ENCODE measurements at regions not wholly inside any gene's neighbourhood (a gene's known extent, or its start where the extent isn't known, plus 50 kb on each side); places are given as distances from the start of the nearest gene placed in this dataset.
"Not testable (repeated sequence)": the region's sequence is repeated elsewhere in the genome, so short reads cannot be mapped to it uniquely, and the experiment has no call there.

DNA sequence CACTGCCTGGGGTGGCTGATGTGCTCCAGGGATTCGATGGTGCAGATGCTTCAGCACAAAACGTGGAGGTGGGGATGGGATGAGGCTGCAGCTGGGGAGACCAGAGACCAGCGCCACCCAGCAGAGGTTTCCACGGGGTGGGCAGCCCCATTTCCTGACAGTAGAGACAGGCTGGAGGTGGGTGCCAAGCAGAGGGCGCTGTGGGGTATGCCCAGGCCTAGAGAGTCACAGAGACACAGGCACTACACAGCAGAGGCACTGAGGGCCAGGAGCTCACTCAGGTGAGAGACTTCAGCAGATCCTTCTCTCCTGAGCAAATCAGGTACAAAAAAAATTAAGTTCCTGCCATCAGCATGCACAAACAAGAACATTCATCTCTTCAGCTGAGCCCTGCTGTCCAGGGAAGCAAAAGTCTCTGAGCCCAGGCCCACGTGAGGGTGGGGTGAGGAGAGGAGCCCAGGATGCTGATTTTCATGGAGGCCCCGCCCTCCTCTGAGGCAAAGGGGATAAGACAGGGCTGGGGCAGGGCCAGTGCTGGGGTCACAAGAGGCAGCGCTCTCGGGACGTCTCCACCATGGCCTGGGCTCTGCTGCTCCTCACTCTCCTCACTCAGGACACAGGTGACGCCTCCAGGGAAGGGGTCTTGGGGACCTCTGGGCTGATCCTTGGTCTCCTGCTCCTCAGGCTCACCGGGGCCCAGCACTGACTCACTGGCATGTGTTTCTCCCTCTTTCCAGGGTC lies 53.1 kb downstream of the GGTLC2 start:
- no peak for DNase-seq (ENCODE audit: low spot score)

DNA sequence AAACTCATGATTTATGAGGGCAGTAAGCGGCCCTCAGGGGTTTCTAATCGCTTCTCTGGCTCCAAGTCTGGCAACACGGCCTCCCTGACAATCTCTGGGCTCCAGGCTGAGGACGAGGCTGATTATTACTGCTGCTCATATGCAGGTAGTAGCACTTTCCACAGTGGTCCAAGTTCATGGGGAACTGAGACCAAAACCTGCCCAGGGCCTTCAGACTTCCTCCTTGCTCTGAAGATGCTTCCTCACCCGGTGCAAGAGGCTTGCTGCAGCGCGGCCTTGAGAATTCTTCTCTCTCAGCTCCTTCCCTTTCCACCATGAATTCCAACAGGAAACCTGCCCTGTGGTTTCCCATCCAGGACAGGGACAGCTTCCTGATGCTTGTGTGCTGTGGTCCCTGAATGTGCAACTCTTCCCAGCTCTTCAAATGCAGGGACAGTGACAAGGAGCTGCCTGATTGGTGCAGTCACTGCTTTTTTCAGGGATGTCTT lies 53.9 kb downstream of the GGTLC2 start:
- no peak for DNase-seq (ENCODE audit: low spot score)

GRCh38 chr22:22700631-22701030 lies 56.2 kb downstream of the GGTLC2 start:
- DNase-seq (ENCODE audit: low spot score): no peak

DNA sequence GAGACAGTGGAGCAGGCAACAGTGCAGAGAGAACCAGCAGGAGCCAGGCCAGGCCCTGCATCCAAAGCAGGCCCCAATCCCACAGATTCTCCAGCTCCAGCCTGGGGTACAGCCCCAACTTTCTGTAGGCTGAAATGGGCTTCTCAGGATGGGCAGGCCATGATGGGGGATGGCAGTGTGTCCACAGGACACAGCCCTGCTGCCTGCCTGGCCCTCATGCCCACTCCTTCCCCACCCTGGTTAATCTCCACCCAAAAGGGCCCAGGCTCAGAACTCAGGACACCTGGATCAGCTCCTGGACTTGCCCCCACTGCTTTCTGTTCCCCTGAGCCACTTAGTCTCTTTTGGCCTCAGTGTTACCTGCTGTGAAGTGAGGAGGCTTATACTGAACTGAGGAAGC lies 57.1 kb downstream of the GGTLC2 start:
- DNase-seq (ENCODE audit: low spot score): not testable (repeated sequence)

- DNase-seq (ENCODE audit: low spot score): no peak
These were observed 58.1 kb downstream of the GGTLC2 start for GRCh38 chr22:22702237-22703202.

DNA sequence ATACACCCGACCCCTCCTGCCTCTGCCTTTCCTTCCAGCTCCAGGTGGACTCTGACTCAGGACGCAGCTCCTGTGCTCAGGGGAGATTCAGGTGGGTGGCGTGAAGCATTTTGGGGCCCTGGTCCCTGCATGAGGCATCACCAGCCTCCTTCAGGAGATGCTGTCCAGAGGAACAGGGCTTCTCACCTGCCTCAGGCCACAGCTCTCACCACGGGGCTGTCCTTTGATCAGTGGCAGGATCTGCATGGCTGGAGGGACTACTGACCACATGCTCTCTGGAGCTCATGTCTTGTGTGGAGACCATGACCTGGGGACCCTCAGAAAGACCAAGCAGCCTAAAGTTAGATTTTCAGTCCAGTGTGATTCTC lies 58.8 kb downstream of the GGTLC2 start:
- no peak for DNase-seq (ENCODE audit: low spot score)

- no peak for DNase-seq (ENCODE audit: low spot score)
These were observed 59.3 kb downstream of the GGTLC2 start for GRCh38 chr22:22703715-22704114.

GRCh38 chr22:22704156-22704946 lies 59.9 kb downstream of the GGTLC2 start:
- DNase-seq (ENCODE audit: low spot score): no peak

- no peak for DNase-seq (ENCODE audit: low spot score)
These were observed 61.1 kb downstream of the GGTLC2 start for GRCh38 chr22:22705328-22706100.

GRCh38 chr22:22706253-22706915 lies 62.0 kb downstream of the GGTLC2 start:
- no peak for DNase-seq (ENCODE audit: low spot score)

- DNase-seq (ENCODE audit: low spot score): no peak
These were observed 65.5 kb downstream of the GGTLC2 start for GRCh38 chr22:22709719-22710445.

DNA sequence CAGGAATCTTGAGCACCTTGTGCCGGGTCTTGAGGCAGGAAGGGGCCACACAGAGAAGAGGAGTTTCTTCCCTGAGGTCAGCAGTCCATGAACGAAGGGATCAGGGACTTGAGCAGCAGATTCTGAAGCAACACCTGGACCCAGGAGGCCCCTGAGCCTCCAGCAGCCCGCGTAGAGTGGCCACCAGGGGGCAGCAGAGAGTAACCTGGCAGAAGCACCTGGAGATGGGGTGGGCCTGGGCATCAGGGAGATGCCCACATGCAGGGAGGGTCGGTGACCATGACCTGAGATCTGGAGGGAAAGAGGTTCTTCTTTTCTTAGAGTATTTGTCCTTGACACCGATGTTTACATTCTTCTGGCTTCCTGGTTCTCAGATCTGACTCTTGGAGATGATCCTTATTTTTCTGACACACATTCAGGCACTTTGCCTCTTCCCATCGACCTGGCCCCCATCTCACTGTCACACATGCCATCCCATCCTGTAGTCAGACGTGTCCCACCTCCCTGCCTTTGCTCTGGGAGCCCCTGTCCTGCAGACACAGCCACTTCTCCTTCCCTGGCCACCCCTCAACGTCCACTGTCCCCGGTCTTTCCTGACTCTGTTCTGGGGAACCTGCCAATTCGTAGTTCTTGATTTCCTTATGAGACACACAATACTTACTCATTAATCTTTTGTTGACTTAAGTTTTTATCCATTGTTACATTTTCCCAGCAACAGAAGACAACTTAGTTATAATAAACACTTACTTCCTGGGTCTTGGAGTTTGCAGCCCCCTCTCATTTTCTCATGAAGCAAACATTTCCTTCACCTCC lies 66.5 kb downstream of the GGTLC2 start:
- DNase-seq (ENCODE audit: low spot score): no peak

GRCh38 chr22:22711532-22711913 lies 67.1 kb downstream of the GGTLC2 start:
- DNase-seq (ENCODE audit: low spot score): no peak

GRCh38 chr22:22712092-22712658 lies 67.8 kb downstream of the GGTLC2 start:
- DNase-seq (ENCODE audit: low spot score): no peak

DNA sequence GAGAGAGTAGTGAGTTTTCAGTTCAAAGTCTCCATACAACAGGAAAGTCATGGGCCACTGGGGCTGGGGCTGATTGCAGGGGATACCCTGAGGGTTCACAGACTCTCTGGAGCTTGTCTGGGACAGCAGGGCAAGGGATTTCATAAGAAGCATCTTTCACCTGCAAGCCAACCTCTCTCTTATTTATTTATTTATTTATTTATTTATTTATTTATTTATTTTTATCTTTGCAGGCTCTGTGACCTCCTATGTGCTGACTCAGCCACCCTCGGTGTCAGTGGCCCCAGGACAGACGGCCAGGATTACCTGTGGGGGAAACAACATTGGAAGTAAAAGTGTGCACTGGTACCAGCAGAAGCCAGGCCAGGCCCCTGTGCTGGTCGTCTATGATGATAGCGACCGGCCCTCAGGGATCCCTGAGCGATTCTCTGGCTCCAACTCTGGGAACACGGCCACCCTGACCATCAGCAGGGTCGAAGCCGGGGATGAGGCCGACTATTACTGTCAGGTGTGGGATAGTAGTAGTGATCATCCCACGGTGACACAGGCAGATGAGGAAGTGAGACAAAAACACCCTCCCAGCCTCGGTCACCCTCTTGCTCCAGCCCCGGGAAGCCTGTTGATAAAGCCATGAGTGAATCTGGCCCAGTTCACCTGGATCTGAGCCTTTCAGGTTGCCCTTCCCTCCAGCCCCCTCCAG lies 68.4 kb downstream of the GGTLC2 start:
- no peak for DNase-seq (ENCODE audit: low spot score)

DNA sequence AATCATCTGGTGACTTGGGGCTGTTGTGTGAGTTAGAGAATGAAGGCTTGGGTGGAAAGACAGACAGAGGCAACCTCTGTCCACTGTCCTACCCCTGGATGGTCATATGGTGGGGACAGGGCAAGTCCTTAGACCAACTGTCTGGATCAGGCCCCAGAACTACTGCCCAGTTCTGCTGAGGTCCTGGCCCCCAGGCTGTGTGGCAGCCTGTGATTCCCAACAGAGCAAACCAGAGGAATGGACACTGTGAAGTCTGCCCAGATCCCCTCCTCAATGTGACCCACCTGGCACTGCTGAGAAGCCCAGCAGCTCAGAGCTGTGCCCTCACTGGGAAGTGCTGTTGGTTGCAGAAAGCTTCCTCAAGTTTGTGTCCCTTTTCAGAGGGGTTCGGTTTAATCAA lies 69.0 kb downstream of the GGTLC2 start:
- DNase-seq (ENCODE audit: low spot score): no peak

DNA sequence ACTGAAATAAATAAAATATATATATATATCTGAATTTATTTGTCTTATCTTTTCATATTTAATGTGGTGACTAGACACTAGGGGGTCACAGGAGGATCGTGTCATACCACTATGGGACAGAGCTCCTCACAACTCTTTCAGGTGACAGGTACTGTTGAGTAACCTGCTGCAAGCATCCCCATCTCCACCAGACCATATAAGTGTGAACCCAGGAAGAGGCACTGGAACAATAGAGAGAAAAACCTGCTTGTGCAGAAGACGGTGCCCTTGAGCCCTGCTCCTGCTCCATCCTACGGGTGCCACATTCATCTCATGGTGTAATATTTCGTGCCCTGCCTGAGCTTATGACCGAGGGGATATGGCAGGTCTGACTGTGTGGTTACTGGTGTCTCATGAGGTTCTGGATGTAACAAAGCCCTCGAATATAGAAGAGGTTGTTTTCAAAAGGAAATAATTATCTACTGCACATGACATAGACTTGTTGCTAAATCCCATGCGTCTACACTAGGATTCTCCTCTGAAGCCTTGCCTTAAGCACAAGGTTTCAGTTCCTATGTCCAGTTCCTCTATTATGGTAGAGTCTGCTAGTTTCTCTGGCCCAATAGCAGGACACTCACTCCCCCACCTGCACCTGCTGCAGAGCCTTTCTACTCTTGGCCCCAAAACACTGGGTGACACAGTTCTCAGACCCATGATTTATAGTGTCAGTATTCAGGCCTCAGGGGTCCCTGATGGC lies 70.4 kb downstream of the GGTLC2 start:
- DNase-seq (ENCODE audit: low spot score): peak; percentile 24

Measured in globus pallidus (tissue), 1 donor.